Kidney epithelial cell (primary cell): ENCODE measurements at regions not wholly inside any gene's neighbourhood (a gene's known extent, or its start where the extent isn't known, plus 50 kb on each side); places are given as distances from the start of the nearest gene placed in this dataset.

Source experiments
- DNase-seq: peaks from one replicate; pipeline ENCODE4 v3.0.0-alpha.2; 2010; ENCODE audit warnings: low read depth
- H3K27me3 ChIP-seq: 2 replicates; pipeline ENCODE4 v1.6.0; 2011; ENCODE audit warnings: low read length; ENCODE audit not compliant: control insufficient read depth, insufficient read depth
- H3K36me3 ChIP-seq: 2 replicates; pipeline ENCODE4 v1.5.1; 2011; ENCODE audit warnings: low read length; ENCODE audit not compliant: control insufficient read depth, insufficient read depth
- H3K4me3 ChIP-seq: 2 replicates; pipeline ENCODE4 v1.5.1; 2011; ENCODE audit warnings: low read depth, mild to moderate bottlenecking, control low read depth, low read length
- CTCF ChIP-seq: IDR thresholded peaks from 2 replicates; pipeline ENCODE4 v1.5.1; 2011; ENCODE audit warnings: mild to moderate bottlenecking, moderate library complexity, low read length, control low read depth, inconsistent platforms; ENCODE audit not compliant: insufficient read depth, poor library complexity, severe bottlenecking

DNA sequence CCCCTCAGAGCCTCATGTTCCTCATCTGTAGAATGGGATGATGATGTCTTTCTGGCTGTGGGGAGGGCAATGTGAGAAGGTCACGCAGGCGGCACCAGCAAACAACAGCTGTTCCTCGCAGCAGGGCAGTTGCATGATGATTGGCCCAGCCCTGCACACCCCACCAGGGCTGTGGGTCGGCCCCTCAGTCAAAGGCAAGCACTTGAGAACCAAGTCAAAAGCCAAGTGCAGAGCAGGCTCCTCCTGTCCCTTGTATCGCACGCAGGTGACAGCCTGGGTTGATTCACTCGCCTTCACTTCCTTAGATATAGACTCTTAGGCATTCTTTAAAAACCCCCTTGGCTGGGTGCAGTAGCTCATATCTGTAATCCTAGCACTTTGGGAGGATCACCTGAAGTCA, 191.9 kb upstream of the C1orf174 start:
- no peak for TF ChIP-seq CTCF
- Histone ChIP-seq H3K27me3 (no peaks in the 10 kb centered on the region), H3K4me3 (no peak overlapping the region), H3K36me3 (no peaks in the 10 kb centered on the region)
- no peak for DNase-seq

- no peak overlapping the region for H3K4me3 ChIP-seq
- no peak for TF ChIP-seq CTCF
- no peaks in the 10 kb centered on the region for H3K36me3 ChIP-seq
- H3K27me3 ChIP-seq = no peaks in the 10 kb centered on the region
- no peak for DNase-seq
Observed at GRCh38 chr1:4093856-4094565, 193.9 kb upstream of the C1orf174 start.

DNA sequence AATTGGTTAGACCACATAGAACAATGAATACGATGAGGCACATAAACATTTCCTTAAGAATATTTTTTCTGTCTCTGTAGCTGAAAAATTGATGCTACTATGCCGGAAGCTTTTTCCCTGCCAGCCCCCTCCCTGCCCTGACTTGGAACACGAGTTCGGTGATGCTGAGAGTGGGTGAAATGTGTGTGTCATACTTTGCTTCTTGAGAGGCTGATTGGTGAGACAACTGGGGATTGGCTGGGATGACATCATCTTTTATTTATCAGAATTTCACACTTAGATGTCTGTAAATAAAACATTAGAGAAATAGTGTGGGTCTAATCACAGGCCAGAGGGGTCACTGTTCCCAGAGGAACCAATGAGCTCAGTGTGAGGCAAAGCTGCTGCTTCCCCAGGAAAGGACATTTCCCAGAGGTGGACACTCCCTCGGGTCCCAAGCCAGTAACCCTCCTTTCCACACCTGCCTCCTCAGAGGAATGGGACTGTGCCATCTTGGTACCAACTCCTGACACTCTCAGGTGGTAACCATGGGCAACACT, 195.4 kb upstream of the C1orf174 start:
- TF ChIP-seq CTCF = no peak
- no peak overlapping the region for H3K4me3 ChIP-seq
- DNase-seq = no peak
- no peaks in the 10 kb centered on the region for H3K27me3 ChIP-seq
- no peaks in the 10 kb centered on the region for H3K36me3 ChIP-seq

GRCh38 chr1:4101459-4102161, 201.5 kb upstream of the C1orf174 start:
- Histone ChIP-seq H3K36me3 (no peaks in the 10 kb centered on the region), H3K27me3 (no peaks in the 10 kb centered on the region), H3K4me3 (no peak overlapping the region)
- no peak for DNase-seq
- no peak for TF ChIP-seq CTCF

DNA sequence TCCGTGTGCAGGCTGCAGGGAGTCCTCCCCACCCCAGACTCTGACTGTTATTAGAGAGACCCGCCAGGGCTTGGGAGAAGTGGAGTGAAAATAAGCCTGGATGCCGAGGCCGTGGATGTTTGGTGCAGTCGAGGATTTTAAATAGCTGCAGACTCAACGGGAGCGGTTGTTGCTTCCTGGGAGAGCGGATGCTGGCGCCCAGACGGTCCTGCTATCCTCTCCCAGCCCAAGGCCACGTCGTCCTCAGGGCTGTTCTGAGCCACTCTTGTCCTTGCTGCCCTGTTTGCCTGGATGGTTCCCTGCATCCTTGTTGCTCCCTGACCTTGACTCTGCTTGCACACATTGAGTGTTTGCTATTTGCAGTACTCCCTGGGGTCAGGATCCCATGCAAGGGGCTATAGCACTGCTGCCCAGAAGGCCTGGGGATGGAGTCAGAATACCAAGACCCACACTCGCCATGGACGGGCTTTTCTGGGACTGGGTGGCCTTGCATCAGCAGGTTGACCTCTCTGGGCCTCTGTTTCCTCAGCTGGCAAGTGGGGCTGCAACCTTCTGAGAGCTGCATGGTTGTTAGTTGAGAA, 205.3 kb upstream of the C1orf174 start:
- no peak for TF ChIP-seq CTCF
- DNase-seq = no peak
- Histone ChIP-seq H3K27me3 (no peaks in the 10 kb centered on the region), H3K4me3 (no peak overlapping the region), H3K36me3 (no peaks in the 10 kb centered on the region)
